Ovary (tissue), 7 donors: ENCODE measurements at regions not wholly inside any gene's neighbourhood (a gene's known extent, or its start where the extent isn't known, plus 50 kb on each side); places are given as distances from the start of the nearest gene placed in this dataset.

Source experiments
- DNase-seq, 5 donors: peaks; one replicate each; pipeline ENCODE4 v3.0.0-alpha.2; 2019 to 2020
- H3K27ac ChIP-seq, 2 donors: fragments of 200-600 bp; one replicate each; pipeline versions ENCODE4 v1.5.1 to v1.8.0; 2019 to 2022
- H3K27me3 ChIP-seq: fragments of 200-600 bp; one replicate; pipeline ENCODE4 v1.8.0; 2022
- H3K36me3 ChIP-seq: fragments of 200-600 bp; sonication (generic); one replicate; pipeline ENCODE4 v1.5.1; 2019
- H3K4me1 ChIP-seq: one replicate; pipeline ENCODE4 v1.8.1; 2013; ENCODE audit warnings: mild to moderate bottlenecking, moderate library complexity; ENCODE audit not compliant: insufficient read depth
- H3K4me3 ChIP-seq: fragments of 200-600 bp; sonication (generic); one replicate; pipeline ENCODE4 v1.5.1; 2017
- H3K9me3 ChIP-seq, 2 donors: fragments of 200-600 bp in 1 of 2; sonication (generic) in 1 of 2; one replicate each; pipeline versions ENCODE4 v1.5.1 to v1.8.1; 2013 to 2019; ENCODE audit warnings: mild to moderate bottlenecking in 1 of 2, moderate library complexity in 1 of 2
- CTCF ChIP-seq, 3 donors: fragments of 450-650 bp in 2 of 3; fragments of 200-600 bp in 1 of 3; IDR thresholded peaks; one replicate each; pipeline versions ENCODE4 v1.5.1 to v1.8.0; 2016 to 2022; ENCODE audit warnings: antibody characterized with exemption in 3 of 3, mild to moderate bottlenecking in 1 of 3
- EP300 ChIP-seq: sonication (generic); formaldehyde crosslinking; IDR thresholded peaks from one replicate; pipeline ENCODE4 v1.6.1; 2017; ENCODE audit warnings: antibody characterized with exemption
- POLR2A ChIP-seq: fragments of 450-650 bp; IDR thresholded peaks from one replicate; pipeline ENCODE4 v1.6.1; 2017; ENCODE audit warnings: antibody characterized with exemption, mild to moderate bottlenecking, moderate library complexity
- WGBS, 3 donors: extraction: QIAGEN DNeasy Blood & Tissue Kit in 1 of 3; methylation state at CpG; one replicate each; pipeline versions ENCODE4 v1.1.5 to v1.1.7; 2013 to 2017; 5-methylcytosine and 5-hydroxymethylcytosine counted together
- intact Hi-C, 4 donors: fragments of 100-400 bp; cut with DNase I; formaldehyde crosslinking; loops; one replicate each; pipeline versions ENCODE4 v1.11.0 to v1.15.1; 2022 to 2023
- donor health status: DM: no; HTN: no; CAD: no; lungs with moderate emphysema.
- donor health status: DM: no; HTN: no; CAD: no.
- donor health status: Bipolar disorder and iron deficiency.
- donor health status: DM: no; HTN: no; CAD: no.
- donor health status: DM: yes; HTN: yes; CAD: no.

GRCh38 chr4:20532116-20532790, 168.0 kb upstream of the PACRGL start:
- TF ChIP-seq EP300, result no peak
- TF ChIP-seq POLR2A, result no peak
- no peak for TF ChIP-seq CTCF (IDR thresholded peaks at IDR 0.05)
- intact Hi-C loops, result loop anchor here in 1 of 4 donors (10.0 kb wide), 1 partner anchor 107 kb away; no protein-coding TSS in a partner anchor
- DNase-seq, result no peak
- 96 to 97% (median 96%) methylated on average over 3 of the region's 3 CpGs for WGBS, 3 donors
- Histone ChIP-seq H3K4me3 (no peak overlapping the region), H3K27ac (no peak overlapping the region), H3K4me1 (no peaks in the 10 kb centered on the region), H3K9me3 (no peaks in the 10 kb centered on the region), H3K27me3 (no peaks in the 10 kb centered on the region), H3K36me3 (no peaks in the 10 kb centered on the region)

- no peak overlapping the region for H3K27ac ChIP-seq
Measured at GRCh38 chr4:20532871-20533870, 167.1 kb upstream of the PACRGL start.

GRCh38 chr4:20538905-20539304, 161.4 kb upstream of the PACRGL start:
- no peak for DNase-seq
- H3K4me1 ChIP-seq, result no peaks in the 10 kb centered on the region
- TF ChIP-seq POLR2A (no peak), CTCF (IDR thresholded peaks at IDR 0.05) (no peak), EP300 (no peak)
- H3K36me3 ChIP-seq, result no peaks in the 10 kb centered on the region
- intact Hi-C loops, result loop anchor here in 1 of 4 donors (10.0 kb wide), 1 partner anchor 114 kb away; no protein-coding TSS in a partner anchor
- no peak overlapping the region for H3K27ac ChIP-seq
- H3K27me3 ChIP-seq, result no peaks in the 10 kb centered on the region
- no peak overlapping the region for H3K4me3 ChIP-seq
- WGBS, 3 donors, result 74 to 82% (median 74%) methylated on average over 5 of the region's 5 CpGs
- H3K9me3 ChIP-seq, result no peaks in the 10 kb centered on the region

More at GRCh38 chr4:20532871-20533870, 167.1 kb upstream of the PACRGL start:
- 91 to 94% (median 94%) methylated on average over 5 of the region's 5 CpGs for WGBS, 3 donors
- no peak for TF ChIP-seq EP300
- TF ChIP-seq CTCF (IDR thresholded peaks at IDR 0.05), result no peak
- no peak for TF ChIP-seq POLR2A
- no peaks in the 10 kb centered on the region for H3K27me3 ChIP-seq
- H3K36me3 ChIP-seq, result no peaks in the 10 kb centered on the region
- H3K4me3 ChIP-seq, result no peak overlapping the region
- H3K4me1 ChIP-seq, result no peaks in the 10 kb centered on the region
- intact Hi-C loops, result loop anchor here in 1 of 4 donors (10.0 kb wide), 1 partner anchor 108 kb away; no protein-coding TSS in a partner anchor
- DNase-seq, result no peak
- H3K9me3 ChIP-seq, result no peaks in the 10 kb centered on the region

DNA sequence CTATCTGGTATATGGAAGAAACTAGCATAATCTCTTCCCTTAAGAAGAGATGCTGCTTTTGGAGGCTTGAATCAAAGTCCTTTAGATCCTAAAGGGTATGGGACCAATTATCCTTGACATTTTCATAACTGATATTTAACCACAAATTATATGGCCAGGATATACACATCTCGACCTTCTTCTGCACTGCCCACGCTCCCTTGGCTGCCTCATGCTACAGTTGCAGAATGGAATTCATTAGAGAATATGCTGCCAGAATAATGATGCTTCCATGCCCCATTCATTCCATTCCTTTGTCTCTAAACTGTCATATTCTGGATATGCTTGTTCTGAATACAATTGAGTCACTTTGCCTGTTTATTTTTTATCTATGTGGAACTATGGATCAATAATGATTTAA, 157.1 kb upstream of the PACRGL start:
- Histone ChIP-seq H3K36me3 (no peaks in the 10 kb centered on the region), H3K4me1 (no peaks in the 10 kb centered on the region), H3K4me3 (no peak overlapping the region), H3K27me3 (no peaks in the 10 kb centered on the region), H3K27ac (no peak overlapping the region), H3K9me3 (no peaks in the 10 kb centered on the region)
- TF ChIP-seq EP300 (no peak), CTCF (IDR thresholded peaks at IDR 0.05) (no peak), POLR2A (no peak)
- no peak for DNase-seq
- WGBS, 3 donors, result 51 to 64% (median 52%) methylated on average over 2 of the region's 2 CpGs
- intact Hi-C loops, result loop anchor here in 2 of 4 donors (10.0 kb wide), 2 partner anchors 108 to 128 kb away; no protein-coding TSS in a partner anchor
